OCI-LY3 (cell line): ENCODE measurements at regions not wholly inside any gene's neighbourhood (a gene's known extent, or its start where the extent isn't known, plus 50 kb on each side); places are given as distances from the start of the nearest gene placed in this dataset.

Source experiments
- EZH2phosphoT487 ChIP-seq: fragments of 200-600 bp; shearing (Covaris generic); IDR thresholded peaks from 2 replicates; pipeline ENCODE4 v1.6.1; 2018; ENCODE audit warnings: antibody characterized with exemption, mixed run types, low read depth
- TF ChIP-seq, protein P1 (sequence below): fragments of 200-600, 300-600 bp; sonication (generic); IDR thresholded peaks from 2 replicates; pipeline ENCODE4 v1.5.1; 2014; ENCODE audit warnings: antibody characterized with exemption, low read length, low read depth

DNA sequence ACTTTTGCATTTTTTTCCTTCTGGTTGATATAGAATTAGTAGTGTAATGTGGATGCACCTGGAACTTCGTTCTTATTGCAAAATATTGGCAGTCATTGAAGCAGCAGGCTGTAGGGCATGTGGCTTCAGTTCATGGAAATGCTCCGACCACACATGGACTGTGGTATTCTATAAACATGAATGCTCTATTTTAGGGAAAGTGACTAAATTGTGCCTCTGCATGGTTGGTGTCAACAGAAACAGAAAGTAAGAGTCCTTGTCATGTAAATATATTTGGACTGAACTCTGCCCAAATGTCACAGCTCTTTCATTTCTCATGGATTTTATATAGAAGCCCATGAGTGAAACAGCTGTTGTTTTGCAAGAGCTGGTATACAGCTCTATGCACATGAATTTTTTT is 917.0 kb downstream of the LRFN5 start:
- TF ChIP-seq, protein P1, sequence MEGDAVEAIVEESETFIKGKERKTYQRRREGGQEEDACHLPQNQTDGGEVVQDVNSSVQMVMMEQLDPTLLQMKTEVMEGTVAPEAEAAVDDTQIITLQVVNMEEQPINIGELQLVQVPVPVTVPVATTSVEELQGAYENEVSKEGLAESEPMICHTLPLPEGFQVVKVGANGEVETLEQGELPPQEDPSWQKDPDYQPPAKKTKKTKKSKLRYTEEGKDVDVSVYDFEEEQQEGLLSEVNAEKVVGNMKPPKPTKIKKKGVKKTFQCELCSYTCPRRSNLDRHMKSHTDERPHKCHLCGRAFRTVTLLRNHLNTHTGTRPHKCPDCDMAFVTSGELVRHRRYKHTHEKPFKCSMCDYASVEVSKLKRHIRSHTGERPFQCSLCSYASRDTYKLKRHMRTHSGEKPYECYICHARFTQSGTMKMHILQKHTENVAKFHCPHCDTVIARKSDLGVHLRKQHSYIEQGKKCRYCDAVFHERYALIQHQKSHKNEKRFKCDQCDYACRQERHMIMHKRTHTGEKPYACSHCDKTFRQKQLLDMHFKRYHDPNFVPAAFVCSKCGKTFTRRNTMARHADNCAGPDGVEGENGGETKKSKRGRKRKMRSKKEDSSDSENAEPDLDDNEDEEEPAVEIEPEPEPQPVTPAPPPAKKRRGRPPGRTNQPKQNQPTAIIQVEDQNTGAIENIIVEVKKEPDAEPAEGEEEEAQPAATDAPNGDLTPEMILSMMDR: no peak
- no peak for TF ChIP-seq EZH2phosphoT487
